ENCODE measurements at regions not wholly inside any gene's neighbourhood (a gene's known extent, or its start where the extent isn't known, plus 50 kb on each side); places are given as distances from the start of the nearest gene placed in this dataset.

DNA sequence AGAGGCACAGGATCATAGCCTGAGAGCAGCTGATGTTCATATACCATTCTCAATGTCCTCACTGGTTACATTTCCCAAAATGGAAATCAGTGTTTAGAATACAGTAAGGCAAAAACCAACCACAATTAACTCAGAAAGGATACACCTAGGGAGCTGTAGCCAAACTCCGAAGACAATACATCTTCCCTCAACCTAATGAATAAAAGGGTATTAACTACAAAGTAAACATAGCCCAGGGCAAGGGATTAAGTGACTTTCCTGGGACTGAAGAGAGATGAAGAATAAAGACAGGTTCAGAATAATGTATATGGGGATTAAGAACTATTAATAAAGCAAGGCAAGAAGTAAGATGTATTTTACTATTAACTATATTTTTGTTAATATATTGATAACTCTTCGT is 79.5 kb downstream of the RPS29 start:
- ChIA-PET CTCF (no interaction called here), POLR2A (no interaction called here)
- no peak for DNase-seq (ENCODE audit: extremely low spot score)
- TF ChIP-seq CTBP1 (IDR thresholded peaks at IDR 0.05; ENCODE audit: borderline replicate concordance) (no peak), FOXM1 (IDR thresholded peaks at IDR 0.05; ENCODE audit: borderline replicate concordance) (no peak), FOXA1 (IDR thresholded peaks at IDR 0.05) (no peak), SUZ12 (IDR thresholded peaks at IDR 0.05) (no peak), ARNT (IDR thresholded peaks at IDR 0.05) (no peak), LEF1 (IDR thresholded peaks at IDR 0.05; ENCODE audit: borderline replicate concordance) (no peak), SP1 (IDR thresholded peaks at IDR 0.05) (no peak), ZNF384 (IDR thresholded peaks at IDR 0.05) (no peak), HDGF (IDR thresholded peaks at IDR 0.05; ENCODE audit: borderline replicate concordance) (no peak), FOXK2 (IDR thresholded peaks at IDR 0.05) (no peak), NFRKB (IDR thresholded peaks at IDR 0.05) (no peak), BHLHE40 (IDR thresholded peaks at IDR 0.05; ENCODE audit: borderline replicate concordance) (no peak), ELF4 (IDR thresholded peaks at IDR 0.05) (no peak)
- TF ChIP-seq, protein P1, sequence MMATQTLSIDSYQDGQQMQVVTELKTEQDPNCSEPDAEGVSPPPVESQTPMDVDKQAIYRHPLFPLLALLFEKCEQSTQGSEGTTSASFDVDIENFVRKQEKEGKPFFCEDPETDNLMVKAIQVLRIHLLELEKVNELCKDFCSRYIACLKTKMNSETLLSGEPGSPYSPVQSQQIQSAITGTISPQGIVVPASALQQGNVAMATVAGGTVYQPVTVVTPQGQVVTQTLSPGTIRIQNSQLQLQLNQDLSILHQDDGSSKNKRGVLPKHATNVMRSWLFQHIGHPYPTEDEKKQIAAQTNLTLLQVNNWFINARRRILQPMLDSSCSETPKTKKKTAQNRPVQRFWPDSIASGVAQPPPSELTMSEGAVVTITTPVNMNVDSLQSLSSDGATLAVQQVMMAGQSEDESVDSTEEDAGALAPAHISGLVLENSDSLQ (IDR thresholded peaks at IDR 0.05) = no peak

DNA sequence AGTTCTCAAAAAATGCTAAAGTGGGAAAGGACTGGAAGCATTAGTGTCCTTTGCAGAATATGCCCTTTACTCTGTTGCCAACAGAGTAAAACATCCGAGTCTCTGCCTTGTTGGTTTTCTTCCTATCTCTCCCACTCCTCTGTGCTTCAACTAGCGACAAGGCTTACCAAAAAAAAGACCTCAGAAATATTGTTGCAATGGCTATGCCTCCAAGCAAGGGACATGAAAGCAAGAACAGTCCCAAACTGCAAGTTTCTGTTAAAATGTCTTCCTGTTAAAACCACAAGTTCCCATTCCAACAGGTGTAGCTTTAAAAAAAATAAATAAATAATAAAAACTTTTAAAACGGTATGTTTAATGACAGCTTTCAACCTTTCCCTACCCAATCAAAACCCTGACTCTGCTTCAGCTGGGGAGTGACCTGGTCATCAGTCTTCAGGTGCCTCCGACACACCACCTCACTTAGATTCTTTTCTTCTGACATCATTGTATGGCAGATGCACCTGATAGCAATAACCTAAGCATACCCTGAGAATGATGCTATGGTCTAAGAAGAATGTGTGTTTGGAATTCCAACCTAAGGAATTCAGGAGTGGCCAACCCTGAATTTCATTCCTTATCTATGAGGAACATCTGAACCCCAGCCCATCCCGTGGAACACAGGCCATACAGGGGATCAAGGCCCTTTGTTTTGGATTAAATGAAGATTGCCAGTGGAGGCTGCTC is 81.0 kb downstream of the RPS29 start:
- CTCF ChIA-PET = no interaction called here
- TF ChIP-seq, protein P1 (IDR thresholded peaks at IDR 0.05) = no peak
- TF ChIP-seq HDGF (IDR thresholded peaks at IDR 0.05; ENCODE audit: borderline replicate concordance) = no peak
- no peak for TF ChIP-seq CTBP1 (IDR thresholded peaks at IDR 0.05; ENCODE audit: borderline replicate concordance)
- DNase-seq (ENCODE audit: extremely low spot score) = no peak
- POLR2A ChIA-PET = no interaction called here

DNA sequence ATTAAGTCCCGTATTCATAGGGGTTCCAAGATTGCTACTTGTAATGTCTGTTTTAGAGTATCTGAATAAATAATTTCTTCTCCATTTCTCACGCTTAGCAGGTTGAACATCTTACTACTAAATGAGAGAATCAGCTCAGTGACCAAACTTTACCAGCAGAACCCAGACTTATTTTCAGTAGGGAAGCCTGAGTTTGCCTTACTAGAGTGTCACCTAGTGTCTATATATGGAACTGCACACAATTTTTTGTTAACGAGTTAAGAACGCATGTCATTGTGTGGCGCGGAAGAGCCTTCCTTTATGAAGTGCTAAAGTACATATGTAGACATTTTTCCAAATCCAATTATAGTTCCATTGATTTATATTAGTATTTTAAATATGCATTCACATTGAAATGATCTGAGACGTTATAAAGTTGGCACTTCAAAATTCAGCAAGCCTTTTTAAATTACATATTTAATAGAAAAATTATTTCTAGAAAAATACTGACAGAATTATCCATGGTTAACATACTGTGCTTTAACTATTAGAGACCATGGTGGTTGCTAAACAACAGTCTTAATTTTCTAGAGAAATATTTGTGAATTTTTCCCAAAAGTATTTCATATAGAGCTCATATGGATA is 88.3 kb downstream of the RPS29 start:
- ChIA-PET POLR2A (interaction anchor here (1.0 kb wide), 1 partner anchor 89 kb away, joined by 3 read pairs; the partner anchor contains the start of gene RPS29), CTCF (interaction anchor here (0.6 to 4.5 kb wide), 9 partner anchors 13 to 187 kb away, joined by 3 to 36 read pairs (median 3); no protein-coding TSS in a partner anchor)

DNA sequence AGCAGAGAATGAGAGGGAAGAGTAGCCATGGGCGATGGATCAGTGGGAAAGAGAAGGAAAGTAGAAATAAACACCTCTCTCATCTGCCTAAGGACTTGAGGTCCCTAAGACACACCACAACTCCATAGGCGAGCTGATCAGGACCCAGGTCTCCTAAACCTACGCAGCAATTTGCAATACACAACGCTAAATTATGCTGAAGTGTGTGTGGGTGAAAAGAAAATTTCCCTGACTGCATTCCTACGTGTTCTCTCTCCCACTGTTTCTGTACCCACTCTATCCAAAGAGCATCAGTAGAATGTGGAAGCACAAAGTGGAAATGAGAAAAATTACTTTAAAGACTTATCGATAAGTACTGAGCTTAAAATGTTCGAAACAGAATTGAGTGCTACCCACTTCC is 88.9 kb downstream of the RPS29 start:
- TF ChIP-seq BHLHE40 (IDR thresholded peaks at IDR 0.05; ENCODE audit: borderline replicate concordance) = no peak
- TF ChIP-seq ELF4 (IDR thresholded peaks at IDR 0.05) = no peak
- no peak for TF ChIP-seq FOXM1 (IDR thresholded peaks at IDR 0.05; ENCODE audit: borderline replicate concordance)
- TF ChIP-seq ARNT (IDR thresholded peaks at IDR 0.05) = no peak
- no peak for TF ChIP-seq TARDBP (IDR thresholded peaks at IDR 0.05)
- TF ChIP-seq SP1 (IDR thresholded peaks at IDR 0.05) = no peak
- TF ChIP-seq, protein P1 (IDR thresholded peaks at IDR 0.05) = no peak
- no peak for TF ChIP-seq NFRKB (IDR thresholded peaks at IDR 0.05)
- TF ChIP-seq SUZ12 (IDR thresholded peaks at IDR 0.05) = no peak
- TF ChIP-seq FOXA1 (IDR thresholded peaks at IDR 0.05) = no peak
- TF ChIP-seq ZNF384 (IDR thresholded peaks at IDR 0.05) = no peak
- no peak for TF ChIP-seq LEF1 (IDR thresholded peaks at IDR 0.05; ENCODE audit: borderline replicate concordance)
- TF ChIP-seq HDGF (IDR thresholded peaks at IDR 0.05; ENCODE audit: borderline replicate concordance) = no peak
- no peak for TF ChIP-seq CTBP1 (IDR thresholded peaks at IDR 0.05; ENCODE audit: borderline replicate concordance)
- TF ChIP-seq L3MBTL2 (conservative IDR thresholded peaks at IDR 0.05) = no peak
- TF ChIP-seq FOXK2 (IDR thresholded peaks at IDR 0.05) = no peak
- DNase-seq (ENCODE audit: extremely low spot score) = no peak
- POLR2A ChIA-PET = interaction anchor here (1.0 kb wide), 1 partner anchor 89 kb away, joined by 3 read pairs; the partner anchor contains the start of gene RPS29
- CTCF ChIA-PET = interaction anchor here (0.6 to 4.5 kb wide), 9 partner anchors 13 to 186 kb away, joined by 3 to 36 read pairs (median 3); no protein-coding TSS in a partner anchor

More for the DNA sequence above, 88.3 kb downstream of the RPS29 start:
- TF ChIP-seq FOXA1 (IDR thresholded peaks at IDR 0.05) (no peak), ARNT (IDR thresholded peaks at IDR 0.05) (no peak), LEF1 (IDR thresholded peaks at IDR 0.05; ENCODE audit: borderline replicate concordance) (no peak), CTBP1 (IDR thresholded peaks at IDR 0.05; ENCODE audit: borderline replicate concordance) (no peak), L3MBTL2 (conservative IDR thresholded peaks at IDR 0.05) (no peak), FOXK2 (IDR thresholded peaks at IDR 0.05) (no peak), SP1 (IDR thresholded peaks at IDR 0.05) (no peak), HDGF (IDR thresholded peaks at IDR 0.05; ENCODE audit: borderline replicate concordance) (no peak), TARDBP (IDR thresholded peaks at IDR 0.05) (no peak), ELF4 (IDR thresholded peaks at IDR 0.05) (no peak), SUZ12 (IDR thresholded peaks at IDR 0.05) (no peak)
- TF ChIP-seq, protein P1 (IDR thresholded peaks at IDR 0.05) = no peak
- DNase-seq (ENCODE audit: extremely low spot score) = peak; percentile 60

DNA sequence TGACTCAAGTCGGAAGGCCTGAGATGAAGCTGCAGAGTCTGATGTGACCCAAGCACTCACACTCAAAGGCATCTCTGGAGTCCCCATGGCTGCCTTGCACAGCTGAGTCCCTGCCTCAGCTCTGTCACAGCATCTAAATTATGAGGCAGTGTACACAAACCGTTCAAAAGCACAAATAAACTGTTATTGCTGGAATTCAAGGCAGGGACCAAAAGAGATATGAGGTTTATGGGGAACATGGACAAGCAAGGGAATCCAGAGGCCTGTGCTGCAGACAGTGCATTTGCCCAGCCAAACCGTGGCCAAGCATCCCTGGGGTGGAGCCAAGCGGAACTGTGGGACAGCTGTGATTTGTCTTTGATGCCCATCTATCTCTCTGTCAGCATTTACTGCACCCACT is 91.3 kb downstream of the RPS29 start:
- DNase-seq (ENCODE audit: extremely low spot score) = no peak
- no peak for TF ChIP-seq SP1 (IDR thresholded peaks at IDR 0.05)
- TF ChIP-seq ARNT (IDR thresholded peaks at IDR 0.05) = no peak
- TF ChIP-seq TARDBP (IDR thresholded peaks at IDR 0.05) = no peak
- TF ChIP-seq NFRKB (IDR thresholded peaks at IDR 0.05) = no peak
- TF ChIP-seq FOXA1 (IDR thresholded peaks at IDR 0.05) = no peak
- no peak for TF ChIP-seq FOXM1 (IDR thresholded peaks at IDR 0.05; ENCODE audit: borderline replicate concordance)
- TF ChIP-seq, protein P1 (IDR thresholded peaks at IDR 0.05) = no peak
- TF ChIP-seq FOXK2 (IDR thresholded peaks at IDR 0.05) = no peak
- no peak for TF ChIP-seq BHLHE40 (IDR thresholded peaks at IDR 0.05; ENCODE audit: borderline replicate concordance)
- TF ChIP-seq L3MBTL2 (conservative IDR thresholded peaks at IDR 0.05) = no peak
- TF ChIP-seq ZNF384 (IDR thresholded peaks at IDR 0.05) = no peak
- POLR2A ChIA-PET = no interaction called here
- CTCF ChIA-PET = interaction anchor here (1.0 to 2.3 kb wide), 2 partner anchors 32 to 33 kb away, joined by 3 to 9 read pairs; no protein-coding TSS in a partner anchor

Data from HEK293T (cell line).